Natural killer cell (primary cell): ENCODE measurements at regions not wholly inside any gene's neighbourhood (a gene's known extent, or its start where the extent isn't known, plus 50 kb on each side); places are given as distances from the start of the nearest gene placed in this dataset.
A peak's percentile ranks its signal among the peaks of the same experiment; 100 is the strongest.

ENCODE experiments used
- ATAC-seq, 3 donors: fragments of 150-1000 bp in 2 of 3; fragments of 200-7000 bp in 1 of 3; cut with Tn5 transposase; 1 replicate in 1 of 3; 2 replicates in 2 of 3; pipeline ENCODE4 v1.10.0; 2021; ENCODE audit warnings: mild to moderate bottlenecking in 2 of 3, moderate library complexity in 2 of 3
- DNase-seq, 2 donors: peaks; one replicate each; pipeline versions ENCODE4 v3.0.0 to v3.0.0-alpha.2; 2013 to 2021; ENCODE audit warnings: mixed read lengths in 1 of 2
- H3K27ac ChIP-seq: one replicate; pipeline ENCODE4 v1.5.1; 2013; ENCODE audit warnings: mild to moderate bottlenecking, low read length
- H3K27me3 ChIP-seq: one replicate; pipeline ENCODE4 v1.6.1; 2013; ENCODE audit warnings: low read length; ENCODE audit not compliant: control insufficient read depth, insufficient read depth
- H3K36me3 ChIP-seq: one replicate; pipeline ENCODE4 v1.6.1; 2013; ENCODE audit warnings: low read length; ENCODE audit not compliant: control insufficient read depth, insufficient read depth
- H3K4me1 ChIP-seq: one replicate; pipeline ENCODE4 v1.6.1; 2013; ENCODE audit warnings: low read length; ENCODE audit not compliant: control insufficient read depth, insufficient read depth
- H3K4me3 ChIP-seq: one replicate; pipeline ENCODE4 v1.5.1; 2013; ENCODE audit warnings: low read length
- H3K9me3 ChIP-seq: one replicate; pipeline ENCODE4 v1.6.1; 2013; ENCODE audit warnings: low read length; ENCODE audit not compliant: control insufficient read depth, insufficient read depth
- H3K27ac Mint-ChIP-seq, 2 donors: one replicate each; pipeline ENCODE4 v1.8.0; 2022; ENCODE audit warnings: mild to moderate bottlenecking in 2 of 2, mixed read lengths in 2 of 2, moderate library complexity in 1 of 2
- H3K27me3 Mint-ChIP-seq, 2 donors: one replicate each; pipeline ENCODE4 v1.8.0; 2022; ENCODE audit warnings: low read depth in 2 of 2, mixed read lengths in 2 of 2
- H3K36me3 Mint-ChIP-seq: one replicate; pipeline ENCODE4 v1.8.0; 2022; ENCODE audit warnings: mixed read lengths
- H3K4me1 Mint-ChIP-seq, 2 donors: one replicate each; pipeline ENCODE4 v1.8.0; 2022; ENCODE audit warnings: mixed read lengths in 2 of 2
- H3K4me3 Mint-ChIP-seq: one replicate; pipeline ENCODE4 v1.8.0; 2022; ENCODE audit warnings: mild to moderate bottlenecking, moderate library complexity, mixed read lengths
- H3K9me3 Mint-ChIP-seq, 2 donors: one replicate each; pipeline ENCODE4 v1.8.0; 2022; ENCODE audit warnings: mixed read lengths in 2 of 2
- CTCF ChIP-seq: fragments of 200-600 bp; IDR thresholded peaks from one replicate; pipeline ENCODE4 v1.8.0; 2022; ENCODE audit warnings: antibody characterized with exemption
- WGBS: methylation state at CpG from one replicate; pipeline ENCODE4 v1.1.7; 2013; ENCODE audit warnings: missing lambda C conversion rate; ENCODE audit not compliant: insufficient coverage; 5-methylcytosine and 5-hydroxymethylcytosine counted together
- intact Hi-C: fragments of 100-400 bp; cut with micrococcal nuclease; formaldehyde crosslinking; loops from one replicate; pipeline ENCODE4 v1.14.2; 2022

GRCh38 chr9:99366183-99366582, 144.1 kb downstream of the SEC61B start:
- H3K9me3 Mint-ChIP-seq, result no peaks in the 10 kb centered on the region
- no peaks in the 10 kb centered on the region for H3K27me3 ChIP-seq
- no peak for ATAC-seq
- no peak overlapping the region for H3K27ac Mint-ChIP-seq
- H3K4me3 ChIP-seq, result no peak overlapping the region
- intact Hi-C loops, result no loop called here
- 83% methylated on average over 9 of the region's 9 CpGs for WGBS
- no peak overlapping the region for H3K27ac ChIP-seq
- H3K27me3 Mint-ChIP-seq, result peaks cover 44 to 60% of the 10 kb centered on the region in 2 donors
- no peak overlapping the region for H3K4me3 Mint-ChIP-seq
- no peaks in the 10 kb centered on the region for H3K36me3 Mint-ChIP-seq
- no peak for DNase-seq
- no peak for TF ChIP-seq CTCF
- peaks cover 5% of the 10 kb centered on the region for H3K4me1 ChIP-seq
- no peaks in the 10 kb centered on the region for H3K9me3 ChIP-seq
- H3K36me3 ChIP-seq, result no peaks in the 10 kb centered on the region
- H3K4me1 Mint-ChIP-seq, result peaks cover 6 to 12% of the 10 kb centered on the region in 2 donors

GRCh38 chr9:99366621-99367020, 144.5 kb downstream of the SEC61B start:
- no peaks in the 10 kb centered on the region for H3K36me3 ChIP-seq
- H3K4me3 ChIP-seq, result no peak overlapping the region
- H3K4me1 ChIP-seq, result peaks cover 5% of the 10 kb centered on the region
- intact Hi-C loops, result no loop called here
- Mint-ChIP-seq H3K36me3 (no peaks in the 10 kb centered on the region), H3K9me3 (no peaks in the 10 kb centered on the region), H3K27me3 (peaks cover 41 to 60% of the 10 kb centered on the region in 2 donors), H3K4me1 (peaks cover 6 to 12% of the 10 kb centered on the region in 2 donors), H3K4me3 (no peak overlapping the region), H3K27ac (no peak overlapping the region)
- H3K27ac ChIP-seq, result no peak overlapping the region
- no peaks in the 10 kb centered on the region for H3K9me3 ChIP-seq
- no peak for DNase-seq
- no peak for ATAC-seq
- H3K27me3 ChIP-seq, result no peaks in the 10 kb centered on the region
- TF ChIP-seq CTCF, result no peak
- 79% methylated on average over 2 of the region's 4 CpGs for WGBS

GRCh38 chr9:99368341-99369326, 146.6 kb downstream of the SEC61B start:
- Histone ChIP-seq H3K4me3 (no peak overlapping the region), H3K9me3 (no peaks in the 10 kb centered on the region), H3K36me3 (no peaks in the 10 kb centered on the region), H3K27ac (no peak overlapping the region), H3K27me3 (no peaks in the 10 kb centered on the region), H3K4me1 (peaks cover 5% of the 10 kb centered on the region)
- peak overlapping the region; percentile 26 for H3K4me3 Mint-ChIP-seq
- no peak for TF ChIP-seq CTCF
- H3K36me3 Mint-ChIP-seq, result no peaks in the 10 kb centered on the region
- ATAC-seq, result peak in 2 of 3 donors; percentile 32 to 36
- intact Hi-C loops, result no loop called here
- peaks cover 33 to 54% of the 10 kb centered on the region in 2 donors for H3K27me3 Mint-ChIP-seq
- WGBS, result 13% methylated on average over 31 of the region's 31 CpGs
- no peaks in the 10 kb centered on the region for H3K9me3 Mint-ChIP-seq
- H3K27ac Mint-ChIP-seq, result no peak overlapping the region
- DNase-seq, result no peak
- H3K4me1 Mint-ChIP-seq, result peaks cover 6 to 12% of the 10 kb centered on the region in 2 donors
